ENCODE measurements at regions not wholly inside any gene's neighbourhood (a gene's known extent, or its start where the extent isn't known, plus 50 kb on each side); places are given as distances from the start of the nearest gene placed in this dataset.

GRCh38 chr3:3519266-3519665 is 280.0 kb upstream of the LRRN1 start:
- TF ChIP-seq POLR2A (IDR thresholded peaks at IDR 0.05), result no peak
- TF ChIP-seq CTCF (IDR thresholded peaks at IDR 0.05), result no peak
